B cell (primary cell): ENCODE measurements at regions not wholly inside any gene's neighbourhood (a gene's known extent, or its start where the extent isn't known, plus 50 kb on each side); places are given as distances from the start of the nearest gene placed in this dataset.

Source experiments
- ATAC-seq: fragments of 200-7000 bp; cut with Tn5 transposase; one replicate; pipeline ENCODE4 v1.10.0; 2021; ENCODE audit warnings: low read depth, mild to moderate bottlenecking, moderate number of reproducible peaks, moderate library complexity
- CTCF ChIA-PET: fragments of 350-600 bp; sonication (Branson Sonifier 250); formaldehyde crosslinking; loops from one replicate; lab custom pipeline; 2021; ENCODE audit warnings: antibody characterized with exemption, inconsistent platforms; lab: Charles Lee
- POLR2A ChIA-PET: fragments of 350-600 bp; sonication (Branson Sonifier 250); formaldehyde crosslinking; loops from one replicate; lab custom pipeline; 2021; ENCODE audit warnings: antibody characterized with exemption; lab: Charles Lee
- DNase-seq: peaks from one replicate; pipeline ENCODE4 v3.0.0; 2013
- H2AFZ ChIP-seq: 2 replicates; pipeline ENCODE4 v1.6.1; 2012; ENCODE audit warnings: mild to moderate bottlenecking, low read depth, low read length; ENCODE audit not compliant: insufficient read depth, poor library complexity, severe bottlenecking
- H3K27ac ChIP-seq, 2 donors: 1 replicate in 1 of 2; 2 replicates in 1 of 2; pipeline ENCODE4 v1.5.1; 2012 to 2013; ENCODE audit warnings: low read length in 2 of 2, mild to moderate bottlenecking in 2 of 2, moderate library complexity in 1 of 2
- H3K27me3 ChIP-seq, 4 experiments: fragments of 200-600 bp in 1 of 4; sonication (generic) in 1 of 4; replicated peaks in 1 of 4; 1 replicate in 2 of 4; 2 replicates in 2 of 4; pipeline versions ENCODE4 v1.6.1 to v1.7.0; 2013 to 2016; ENCODE audit warnings: low read length in 3 of 4, mild to moderate bottlenecking in 2 of 4, mixed read lengths in 1 of 4, moderate library complexity in 1 of 4; ENCODE audit not compliant: insufficient read depth in 4 of 4, control insufficient read depth in 3 of 4; ENCODE audit errors: control extremely low read depth in 1 of 4
- H3K36me3 ChIP-seq, 2 experiments: replicated peaks in 1 of 2; 1 replicate in 1 of 2; 2 replicates in 1 of 2; pipeline versions ENCODE4 v1.6.1 to v1.7.1; 2013; ENCODE audit warnings: low read length in 1 of 2; ENCODE audit not compliant: insufficient read depth in 2 of 2, control insufficient read depth in 1 of 2; ENCODE audit errors: control extremely low read depth in 1 of 2, extremely low read depth in 1 of 2
- H3K4me1 ChIP-seq, 2 donors: fragments of 200-600 bp in 1 of 2; sonication (generic) in 1 of 2; 1 replicate in 1 of 2; 2 replicates in 1 of 2; pipeline versions ENCODE4 v1.5.1 to v1.6.1; 2013 to 2017; ENCODE audit warnings: low read length in 2 of 2; ENCODE audit not compliant: control insufficient read depth in 2 of 2, insufficient read depth in 2 of 2
- H3K4me2 ChIP-seq: replicated peaks from 2 replicates; pipeline ENCODE3; 2012; ENCODE audit warnings: mild to moderate bottlenecking, low read depth, low read length; ENCODE audit not compliant: poor library complexity, severe bottlenecking
- H3K4me3 ChIP-seq, 5 experiments: fragments of 200-600 bp in 1 of 5; sonication (generic) in 1 of 5; 1 replicate in 3 of 5; 2 replicates in 2 of 5; pipeline versions ENCODE4 v1.5.1 to v1.7.0; 2011 to 2016; ENCODE audit warnings: low read length in 4 of 5, mild to moderate bottlenecking in 4 of 5, low read depth in 2 of 5, control low read depth in 1 of 5, moderate library complexity in 1 of 5; ENCODE audit not compliant: insufficient read depth in 1 of 5; ENCODE audit errors: control extremely low read depth in 1 of 5, extremely low read depth in 1 of 5
- H3K79me2 ChIP-seq: fragments of 200-600 bp; sonication (generic); one replicate; pipeline ENCODE4 v1.6.0; 2016; ENCODE audit warnings: low read length; ENCODE audit not compliant: control insufficient read depth, insufficient read depth
- H3K9ac ChIP-seq: fragments of 200-600 bp; sonication (generic); 2 replicates; pipeline ENCODE4 v1.6.1; 2017; ENCODE audit warnings: mild to moderate bottlenecking, low read length, moderate library complexity
- H3K9me3 ChIP-seq, 3 donors: one replicate each; pipeline versions ENCODE4 v1.6.1 to v1.7.1; 2013; ENCODE audit warnings: low read length in 2 of 3; ENCODE audit not compliant: control insufficient read depth in 2 of 3, insufficient read depth in 1 of 3; ENCODE audit errors: control extremely low read depth in 1 of 3
- H4K20me1 ChIP-seq: 2 replicates; pipeline ENCODE4 v1.6.0; 2012; ENCODE audit warnings: mild to moderate bottlenecking, low read length; ENCODE audit not compliant: insufficient read depth, control insufficient read depth, poor library complexity, severe bottlenecking
- H3K27ac Mint-ChIP-seq: one replicate; pipeline ENCODE4 v1.8.0; 2021; ENCODE audit warnings: mixed read lengths
- H3K27me3 Mint-ChIP-seq: one replicate; pipeline ENCODE4 v1.8.0; 2021; ENCODE audit warnings: mixed read lengths
- H3K4me1 Mint-ChIP-seq: one replicate; pipeline ENCODE4 v1.8.0; 2021; ENCODE audit warnings: mixed read lengths
- H3K4me3 Mint-ChIP-seq: one replicate; pipeline ENCODE4 v1.8.0; 2021; ENCODE audit warnings: mixed read lengths
- H3K9me3 Mint-ChIP-seq: one replicate; pipeline ENCODE4 v1.8.0; 2022; ENCODE audit warnings: mixed read lengths; ENCODE audit not compliant: insufficient read depth
- EZH2 ChIP-seq: IDR thresholded peaks from 2 replicates; pipeline ENCODE4 v1.6.1; 2012; ENCODE audit warnings: borderline replicate concordance, low read depth, mild to moderate bottlenecking, moderate library complexity, low read length; ENCODE audit not compliant: insufficient read depth, poor library complexity, severe bottlenecking
- WGBS: methylation state at CpG from one replicate; pipeline ENCODE4 v1.1.5; 2013; ENCODE audit warnings: missing lambda C conversion rate; ENCODE audit not compliant: insufficient coverage; 5-methylcytosine and 5-hydroxymethylcytosine counted together
- intact Hi-C: fragments of 100-400 bp; cut with micrococcal nuclease; formaldehyde crosslinking; loops from one replicate; pipeline ENCODE4 v1.10.0; 2022
- TF ChIP-seq, protein P1 (sequence below): fragments of 200-600 bp; IDR thresholded peaks from one replicate; pipeline ENCODE4 v1.8.0; 2022; ENCODE audit warnings: antibody characterized with exemption, mild to moderate bottlenecking

DNA sequence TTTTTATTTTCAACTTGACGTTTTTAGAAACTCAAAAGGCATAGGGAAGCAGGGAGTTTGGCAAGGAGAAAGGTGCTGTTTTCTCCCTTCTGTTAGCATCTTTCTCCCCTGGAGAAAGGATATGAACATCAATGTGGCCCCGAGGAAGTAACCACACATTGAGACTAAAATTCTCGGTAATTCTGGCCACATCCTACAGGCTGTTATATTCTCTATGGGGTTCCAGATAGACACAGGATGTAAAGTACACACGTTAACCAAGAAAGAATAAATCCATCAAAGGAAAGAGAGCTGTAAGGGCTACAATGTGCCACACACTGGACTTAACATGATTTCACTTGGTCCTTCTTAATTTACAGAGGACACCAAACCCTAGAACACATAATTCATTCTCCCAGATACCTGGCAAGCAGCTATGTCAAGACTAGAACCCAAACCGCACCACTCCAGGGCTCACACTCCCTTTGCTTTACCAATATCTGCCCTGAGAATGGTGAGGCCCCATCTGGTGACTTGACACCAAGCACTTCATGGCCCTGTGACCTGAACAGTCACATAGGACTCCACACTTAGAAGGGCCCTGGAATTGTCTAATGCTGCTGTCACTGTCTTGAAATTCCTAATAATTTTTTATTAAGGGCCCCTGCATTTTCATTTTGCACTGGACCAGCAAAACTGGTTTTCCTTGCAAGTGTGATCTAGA is 73.9 kb downstream of the PRLHR start:
- Histone ChIP-seq H3K4me3 (no peak overlapping the region), H3K36me3 (no peaks in the 10 kb centered on the region), H3K79me2 (no peaks in the 10 kb centered on the region), H3K9me3 (peaks cover 1 to 3% (median 3%) of the 10 kb centered on the region in 3 donors), H3K27me3 (peaks cover 0 to 6% (median 0%) of the 10 kb centered on the region in 4 experiments), H3K4me2 (no peak overlapping the region), H3K9ac (no peak overlapping the region), H4K20me1 (no peaks in the 10 kb centered on the region), H2AFZ (no peak overlapping the region), H3K4me1 (no peaks in the 10 kb centered on the region), H3K27ac (no peak overlapping the region)
- no peak for DNase-seq
- ChIA-PET POLR2A (no interaction called here), CTCF (no interaction called here)
- 90% methylated on average over 1 of the region's 5 CpGs for WGBS
- Mint-ChIP-seq H3K27me3 (peaks cover 14% of the 10 kb centered on the region), H3K27ac (no peak overlapping the region), H3K4me3 (no peak overlapping the region), H3K9me3 (peaks cover 5% of the 10 kb centered on the region), H3K4me1 (no peaks in the 10 kb centered on the region)
- no peak for TF ChIP-seq EZH2
- TF ChIP-seq, protein P1, sequence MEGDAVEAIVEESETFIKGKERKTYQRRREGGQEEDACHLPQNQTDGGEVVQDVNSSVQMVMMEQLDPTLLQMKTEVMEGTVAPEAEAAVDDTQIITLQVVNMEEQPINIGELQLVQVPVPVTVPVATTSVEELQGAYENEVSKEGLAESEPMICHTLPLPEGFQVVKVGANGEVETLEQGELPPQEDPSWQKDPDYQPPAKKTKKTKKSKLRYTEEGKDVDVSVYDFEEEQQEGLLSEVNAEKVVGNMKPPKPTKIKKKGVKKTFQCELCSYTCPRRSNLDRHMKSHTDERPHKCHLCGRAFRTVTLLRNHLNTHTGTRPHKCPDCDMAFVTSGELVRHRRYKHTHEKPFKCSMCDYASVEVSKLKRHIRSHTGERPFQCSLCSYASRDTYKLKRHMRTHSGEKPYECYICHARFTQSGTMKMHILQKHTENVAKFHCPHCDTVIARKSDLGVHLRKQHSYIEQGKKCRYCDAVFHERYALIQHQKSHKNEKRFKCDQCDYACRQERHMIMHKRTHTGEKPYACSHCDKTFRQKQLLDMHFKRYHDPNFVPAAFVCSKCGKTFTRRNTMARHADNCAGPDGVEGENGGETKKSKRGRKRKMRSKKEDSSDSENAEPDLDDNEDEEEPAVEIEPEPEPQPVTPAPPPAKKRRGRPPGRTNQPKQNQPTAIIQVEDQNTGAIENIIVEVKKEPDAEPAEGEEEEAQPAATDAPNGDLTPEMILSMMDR = no peak
- ATAC-seq = no peak
- intact Hi-C loops = no loop called here

DNA sequence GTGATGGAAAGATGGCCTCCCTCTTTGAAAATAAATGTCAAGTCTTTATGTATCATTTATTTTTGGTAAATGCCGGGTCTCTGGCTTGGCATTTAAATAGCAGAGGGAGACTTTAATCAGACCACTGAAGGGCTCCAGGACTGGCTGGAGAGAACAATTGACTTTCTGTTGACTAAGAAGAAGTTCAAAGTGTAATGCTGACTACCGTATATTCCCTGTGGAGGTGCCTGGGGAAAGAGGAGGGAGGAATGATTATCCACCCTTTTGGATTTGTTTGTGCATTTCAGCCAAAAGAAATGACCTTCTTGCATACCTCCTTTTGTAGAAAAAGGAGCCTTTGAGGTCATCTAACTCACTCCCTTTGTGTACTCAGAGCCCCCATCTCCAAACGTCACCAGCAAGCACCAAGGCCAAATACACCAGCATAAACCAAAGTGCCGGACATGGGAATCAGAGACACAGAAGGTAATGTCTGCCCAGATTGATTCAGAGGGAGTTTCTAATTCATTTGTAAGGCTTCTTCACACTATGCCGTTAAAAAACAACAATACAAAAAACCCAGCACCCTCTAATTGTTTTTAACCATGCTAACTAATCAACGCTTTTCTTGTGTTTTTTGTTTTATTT is 75.2 kb downstream of the PRLHR start:
- no peak for DNase-seq
- Histone ChIP-seq H3K9me3 (peaks cover 1 to 3% (median 3%) of the 10 kb centered on the region in 3 donors), H3K36me3 (no peaks in the 10 kb centered on the region), H3K27me3 (peaks cover 0 to 5% (median 0%) of the 10 kb centered on the region in 4 experiments), H3K4me1 (no peaks in the 10 kb centered on the region), H2AFZ (no peak overlapping the region), H3K4me2 (no peak overlapping the region), H3K9ac (no peak overlapping the region), H3K4me3 (no peak overlapping the region), H4K20me1 (no peaks in the 10 kb centered on the region), H3K27ac (no peak overlapping the region), H3K79me2 (no peaks in the 10 kb centered on the region)
- Mint-ChIP-seq H3K9me3 (peaks cover 5% of the 10 kb centered on the region), H3K27ac (no peak overlapping the region), H3K4me1 (no peaks in the 10 kb centered on the region), H3K27me3 (peaks cover 9% of the 10 kb centered on the region), H3K4me3 (no peak overlapping the region)
- ATAC-seq = no peak
- ChIA-PET POLR2A (no interaction called here), CTCF (no interaction called here)
- WGBS = 100% methylated on average over 1 of the region's 6 CpGs
- intact Hi-C loops = no loop called here
- TF ChIP-seq, protein P1 = no peak
